H9 (cell line): ENCODE measurements at regions not wholly inside any gene's neighbourhood (a gene's known extent, or its start where the extent isn't known, plus 50 kb on each side); places are given as distances from the start of the nearest gene placed in this dataset.

Experiments used
- DNase-seq: peaks from one replicate; pipeline ENCODE4 v3.0.0-alpha.2; 2017
- H2AFZ ChIP-seq: one replicate; pipeline ENCODE4 v1.6.1; 2013; ENCODE audit warnings: mild to moderate bottlenecking, low read length, control low read depth, moderate library complexity
- H2AK5ac ChIP-seq: 2 replicates; pipeline ENCODE4 v1.6.1; 2013; ENCODE audit warnings: low read length, control low read depth, mixed read lengths; ENCODE audit not compliant: insufficient read length
- H2BK120ac ChIP-seq: one replicate; pipeline ENCODE4 v1.6.1; 2013; ENCODE audit warnings: low read depth, mild to moderate bottlenecking, low read length, control low read depth, inconsistent platforms; ENCODE audit not compliant: poor library complexity, severe bottlenecking
- H2BK12ac ChIP-seq: 2 replicates; pipeline ENCODE4 v1.6.1; 2013; ENCODE audit warnings: low read length, control low read depth, mixed read lengths, low read depth; ENCODE audit not compliant: insufficient read length
- H2BK15ac ChIP-seq: 2 replicates; pipeline ENCODE4 v1.6.1; 2013; ENCODE audit warnings: low read depth, low read length, control low read depth
- H2BK20ac ChIP-seq: one replicate; pipeline ENCODE4 v1.6.1; 2013; ENCODE audit warnings: low read depth, mild to moderate bottlenecking, low read length, control low read depth, inconsistent platforms; ENCODE audit not compliant: poor library complexity, severe bottlenecking
- H2BK5ac ChIP-seq: 2 replicates; pipeline ENCODE4 v1.6.1; 2013; ENCODE audit warnings: low read length, control low read depth, mixed read lengths; ENCODE audit not compliant: insufficient read length
- H3K14ac ChIP-seq: 2 replicates; pipeline ENCODE4 v1.6.1; 2013; ENCODE audit warnings: low read length, control low read depth; ENCODE audit not compliant: insufficient read depth
- H3K18ac ChIP-seq: 2 replicates; pipeline ENCODE4 v1.6.1; 2013; ENCODE audit warnings: low read depth, mild to moderate bottlenecking, mixed read lengths, low read length, control low read depth; ENCODE audit not compliant: insufficient read length
- H3K23ac ChIP-seq: 2 replicates; pipeline ENCODE4 v1.6.1; 2013; ENCODE audit warnings: low read length, control low read depth, mixed read lengths, low read depth; ENCODE audit not compliant: insufficient read length
- H3K23me2 ChIP-seq: 2 replicates; pipeline ENCODE4 v1.6.1; 2013; ENCODE audit warnings: low read depth, mild to moderate bottlenecking, mixed read lengths, low read length, control low read depth; ENCODE audit not compliant: insufficient read length, poor library complexity, severe bottlenecking
- H3K27ac ChIP-seq: 2 replicates; pipeline ENCODE4 v1.5.1; 2013; ENCODE audit warnings: low read length, control low read depth, mixed read lengths, low read depth; ENCODE audit not compliant: insufficient read length
- H3K27me3 ChIP-seq: 2 replicates; pipeline ENCODE4 v1.6.1; 2013; ENCODE audit warnings: low read length, control low read depth, inconsistent platforms; ENCODE audit not compliant: insufficient read depth
- H3K4ac ChIP-seq: 2 replicates; pipeline ENCODE4 v1.6.1; 2013; ENCODE audit warnings: low read depth, mild to moderate bottlenecking, control low read depth, inconsistent platforms, low read length, moderate library complexity
- H3K4me1 ChIP-seq: 2 replicates; pipeline ENCODE4 v1.6.1; 2013; ENCODE audit warnings: low read length, control low read depth, inconsistent platforms; ENCODE audit not compliant: insufficient read depth
- H3K4me2 ChIP-seq: 2 replicates; pipeline ENCODE4 v1.6.1; 2013; ENCODE audit warnings: low read length, control low read depth, mixed read lengths; ENCODE audit not compliant: insufficient read length, insufficient read depth
- H3K56ac ChIP-seq: 2 replicates; pipeline ENCODE4 v1.6.1; 2013; ENCODE audit warnings: low read depth, mild to moderate bottlenecking, mixed read lengths, low read length, control low read depth; ENCODE audit not compliant: insufficient read length
- H3K79me1 ChIP-seq: 2 replicates; pipeline ENCODE4 v1.6.1; 2013; ENCODE audit warnings: low read depth, mild to moderate bottlenecking, moderate library complexity, low read length, control low read depth, inconsistent platforms; ENCODE audit not compliant: insufficient read depth, poor library complexity, severe bottlenecking
- H3K79me2 ChIP-seq: 2 replicates; pipeline ENCODE4 v1.6.1; 2013; ENCODE audit warnings: low read length, control low read depth, inconsistent platforms; ENCODE audit not compliant: insufficient read depth
- H3K9ac ChIP-seq: 2 replicates; pipeline ENCODE4 v1.6.1; 2013; ENCODE audit warnings: low read length, control low read depth, mixed read lengths; ENCODE audit not compliant: insufficient read length; ENCODE audit errors: extremely low read depth
- H3K9me3 ChIP-seq: one replicate; pipeline ENCODE4 v1.6.1; 2013; ENCODE audit warnings: low read depth, low read length, inconsistent platforms; ENCODE audit not compliant: control insufficient read depth
- H3T11ph ChIP-seq: one replicate; pipeline ENCODE4 v1.6.1; 2013; ENCODE audit warnings: mild to moderate bottlenecking, low read length, control low read depth, inconsistent platforms
- H4K20me1 ChIP-seq: one replicate; pipeline ENCODE4 v1.6.1; 2013; ENCODE audit not compliant: control insufficient read depth, insufficient read length, insufficient read depth
- H4K5ac ChIP-seq: 2 replicates; pipeline ENCODE4 v1.6.1; 2013; ENCODE audit warnings: low read depth, mild to moderate bottlenecking, mixed read lengths, low read length, control low read depth; ENCODE audit not compliant: insufficient read length
- H4K8ac ChIP-seq: replicated peaks from 2 replicates; pipeline ENCODE4 v1.6.1; 2013; ENCODE audit warnings: low read length, control low read depth, mixed read lengths, low read depth; ENCODE audit not compliant: insufficient read length
- H4K91ac ChIP-seq: 2 replicates; pipeline ENCODE4 v1.6.1; 2013; ENCODE audit warnings: low read depth, mild to moderate bottlenecking, moderate library complexity, mixed read lengths, low read length, control low read depth; ENCODE audit not compliant: insufficient read length
- H3K27ac Mint-ChIP-seq, 3 experiments: 2 replicates in 2 of 3; 3 replicates in 1 of 3; pipeline ENCODE4 v1.8.0; 2020 to 2021; ENCODE audit warnings: mixed read lengths in 3 of 3, mild to moderate bottlenecking in 1 of 3, moderate library complexity in 1 of 3
- H3K27me3 Mint-ChIP-seq: 2 replicates; pipeline ENCODE4 v1.8.0; 2021; ENCODE audit warnings: low read depth, mild to moderate bottlenecking, moderate library complexity, mixed read lengths
- H3K36me3 Mint-ChIP-seq, 3 experiments: 2 replicates in 2 of 3; 3 replicates in 1 of 3; pipeline ENCODE4 v1.8.0; 2020 to 2021; ENCODE audit warnings: low read depth in 3 of 3, mixed read lengths in 3 of 3; ENCODE audit not compliant: insufficient read depth in 1 of 3
- H3K4me1 Mint-ChIP-seq, 2 experiments: 2 replicates each; pipeline ENCODE4 v1.8.0; 2020; ENCODE audit warnings: mixed read lengths in 2 of 2
- H3K4me3 Mint-ChIP-seq, 2 experiments: 2 replicates in 1 of 2; 3 replicates in 1 of 2; pipeline ENCODE4 v1.8.0; 2020 to 2021; ENCODE audit warnings: mild to moderate bottlenecking in 2 of 2, mixed read lengths in 2 of 2, moderate library complexity in 1 of 2
- H3K9me3 Mint-ChIP-seq, 2 experiments: 2 replicates in 1 of 2; 3 replicates in 1 of 2; pipeline ENCODE4 v1.8.0; 2020; ENCODE audit warnings: mild to moderate bottlenecking in 2 of 2, mixed read lengths in 2 of 2, moderate library complexity in 1 of 2
- CTCF ChIP-seq: fragments of 200-600 bp; sonication (generic); conservative IDR thresholded peaks from 3 replicates; pipeline ENCODE4 v1.8.0; 2021; ENCODE audit warnings: antibody characterized with exemption, mild to moderate bottlenecking
- WGBS: extraction: QIAGEN DNeasy Blood & Tissue Kit; methylation state at CpG from one replicate; pipeline ENCODE4 v1.1.7; 2013; ENCODE audit warnings: missing lambda C conversion rate, low lambda C conversion rate, mixed read lengths; ENCODE audit not compliant: insufficient read length; ENCODE audit errors: extremely low coverage; 5-methylcytosine and 5-hydroxymethylcytosine counted together

GRCh38 chr22:48049116-48049515 lies 1286.7 kb downstream of the TBC1D22A start:
- H3K23me2 ChIP-seq, result no peaks in the 10 kb centered on the region
- no peak for TF ChIP-seq CTCF
- no peak overlapping the region; the same call in 1 of the 2 replicates for H3K14ac ChIP-seq
- H4K8ac ChIP-seq, result no peak overlapping the region
- H3K27me3 Mint-ChIP-seq, result peaks cover 3% of the 10 kb centered on the region; the same call in 1 of the 2 replicates
- H3K79me1 ChIP-seq, result no peaks in the 10 kb centered on the region
- H3K4ac ChIP-seq, result no peak overlapping the region
- H3K4me1 Mint-ChIP-seq, result peaks cover 4% of the 10 kb centered on the region in 2 experiments
- no peaks in the 10 kb centered on the region; a peak in 1 of 7 replicates for H3K36me3 Mint-ChIP-seq
- no peak overlapping the region; a peak in 2 of 7 replicates for H3K27ac Mint-ChIP-seq
- H2BK20ac ChIP-seq, result no peak overlapping the region
- H3K56ac ChIP-seq, result no peak overlapping the region
- no peak overlapping the region for H3K4me3 Mint-ChIP-seq
- no CpG with 5 or more reads among the region's 10 CpGs for WGBS
- H3T11ph ChIP-seq, result no peak overlapping the region
- H3K9ac ChIP-seq, result no peak overlapping the region
- no peak overlapping the region for H2BK5ac ChIP-seq
- no peak overlapping the region for H3K27ac ChIP-seq
- no peak overlapping the region for H3K18ac ChIP-seq
- no peak for DNase-seq
- no peaks in the 10 kb centered on the region for H3K27me3 ChIP-seq
- no peaks in the 10 kb centered on the region for H3K9me3 Mint-ChIP-seq
- H4K5ac ChIP-seq, result no peak overlapping the region
- H3K4me1 ChIP-seq, result no peaks in the 10 kb centered on the region
- no peak overlapping the region for H4K91ac ChIP-seq
- no peak overlapping the region for H3K4me2 ChIP-seq
- no peak overlapping the region for H2BK12ac ChIP-seq
- no peaks in the 10 kb centered on the region for H3K79me2 ChIP-seq
- no peak overlapping the region for H2BK15ac ChIP-seq
- H2AFZ ChIP-seq, result no peak overlapping the region
- H3K23ac ChIP-seq, result no peak overlapping the region
- no peak overlapping the region for H2AK5ac ChIP-seq
- H3K9me3 ChIP-seq, result no peaks in the 10 kb centered on the region
- no peak overlapping the region for H2BK120ac ChIP-seq
- no peaks in the 10 kb centered on the region for H4K20me1 ChIP-seq
